Keratinocyte (primary cell): ENCODE measurements at regions not wholly inside any gene's neighbourhood (a gene's known extent, or its start where the extent isn't known, plus 50 kb on each side); places are given as distances from the start of the nearest gene placed in this dataset.

Experiments
- CTCF ChIP-seq, 3 experiments: IDR thresholded peaks in 1 of 3; conservative IDR thresholded peaks in 1 of 3; optimal IDR thresholded peaks in 1 of 3; 2 replicates in 2 of 3; 3 replicates in 1 of 3; pipeline versions ENCODE3 to v1.5.1; 2011; ENCODE audit warnings: low read length in 3 of 3, mild to moderate bottlenecking in 3 of 3, moderate library complexity in 2 of 3, control low read depth in 1 of 3, inconsistent platforms in 1 of 3; ENCODE audit not compliant: insufficient read depth in 2 of 3; ENCODE audit errors: extremely low read depth in 1 of 3
- EZH2 ChIP-seq: IDR thresholded peaks from one replicate; pipeline ENCODE4 v1.6.1; 2012; ENCODE audit warnings: inconsistent platforms, mild to moderate bottlenecking, low read length, moderate library complexity

- no peak for TF ChIP-seq CTCF (optimal IDR thresholded peaks at IDR 0.05 in 1 of 3, IDR thresholded peaks at IDR 0.05 in 1 of 3, conservative IDR thresholded peaks at IDR 0.05 in 1 of 3; ENCODE audit: extremely low read depth in 1 of 3, insufficient read depth in 2 of 3, low read length in 3 of 3)
- no peak for TF ChIP-seq EZH2
Observed at GRCh38 chr6:139638179-139638941, 263.9 kb upstream of the CITED2 start.
